ENCODE measurements at regions not wholly inside any gene's neighbourhood (a gene's known extent, or its start where the extent isn't known, plus 50 kb on each side); places are given as distances from the start of the nearest gene placed in this dataset.
A peak's percentile ranks its signal among the peaks of the same experiment; 100 is the strongest.

GRCh38 chr5:115686738-115687074 is 60.9 kb upstream of the TMED7 start:
- 0 out of 2 replicates have a peak overlapping the region, but pooled peaks have one; percentile 9 for H2BK20ac ChIP-seq (ENCODE audit: low read length)

More at GRCh38 chr5:115686738-115687074, 60.9 kb upstream of the TMED7 start:
- Histone ChIP-seq H3K4me1 (replicated peaks in 1 of 4; ENCODE audit: control insufficient read depth in 3 of 4, insufficient read depth in 4 of 4, low read length in 3 of 4) (no peaks in the 10 kb centered on the region), H3K36me3 (ENCODE audit: control insufficient read depth in 2 of 4, insufficient read depth in 4 of 4, low read length in 3 of 4) (no peaks in the 10 kb centered on the region), H3K14ac (ENCODE audit: insufficient read length) (no peak overlapping the region), H3K18ac (ENCODE audit: extremely low read depth, low read length) (no peak overlapping the region), H3K79me2 (ENCODE audit: control insufficient read depth in 1 of 2, insufficient read depth in 2 of 2, low read length in 2 of 2) (no peaks in the 10 kb centered on the region), H3K27ac (ENCODE audit: low read depth, low read length) (no peak overlapping the region), H2BK15ac (ENCODE audit: low read length) (no peak overlapping the region), H3K4me3 (ENCODE audit: extremely low read depth in 1 of 4, insufficient read depth in 2 of 4, low read depth in 3 of 4, low read length in 4 of 4) (no peak overlapping the region), H3K79me1 (ENCODE audit: low read depth, low read length) (no peaks in the 10 kb centered on the region), H4K8ac (ENCODE audit: extremely low read depth, insufficient read depth, low read length) (no peak overlapping the region), H3K9ac (replicated peaks in 1 of 4; ENCODE audit: extremely low read depth in 1 of 4, low read depth in 3 of 4, low read length in 3 of 4) (no peak overlapping the region), H4K5ac (ENCODE audit: insufficient read length, low read depth, low read length) (no peak overlapping the region), H2BK120ac (replicated peaks; ENCODE audit: low read depth, low read length) (no peak overlapping the region), H3K56ac (replicated peaks; ENCODE audit: insufficient read length, low read depth, low read length) (no peak overlapping the region), H3K27me3 (replicated peaks in 1 of 4; ENCODE audit: control insufficient read depth in 3 of 4, extremely low read depth in 1 of 4, insufficient read depth in 3 of 4, low read length in 3 of 4) (no peaks in the 10 kb centered on the region), H3K4me2 (ENCODE audit: insufficient read depth in 1 of 2, low read depth in 2 of 2, low read length in 2 of 2) (no peak overlapping the region), H4K20me1 (replicated peaks in 1 of 2; ENCODE audit: control insufficient read depth in 1 of 2, insufficient read depth in 2 of 2, low read length in 2 of 2) (no peaks in the 10 kb centered on the region), H3K23ac (ENCODE audit: insufficient read length) (no peak overlapping the region), H3K4ac (replicated peaks; ENCODE audit: insufficient read length, low read depth, low read length) (no peak overlapping the region), H3K9me3 (ENCODE audit: insufficient read depth in 2 of 2, low read depth in 1 of 2, low read length in 1 of 2) (0 out of 4 replicates have a peak, but pooled peaks cover 0 to 2% of the 10 kb centered on the region in 2 experiments), H2BK5ac (ENCODE audit: low read depth, low read length) (no peak overlapping the region), H2AFZ (ENCODE audit: low read length) (0 out of 2 replicates have a peak overlapping the region, but pooled peaks have one; percentile 21), H2BK12ac (ENCODE audit: low read depth, low read length) (no peak overlapping the region), H2AK5ac (ENCODE audit: low read depth, low read length) (no peak overlapping the region), H3K23me2 (ENCODE audit: low read depth, low read length) (no peaks in the 10 kb centered on the region), H4K91ac (replicated peaks; ENCODE audit: insufficient read length, low read length) (no peak overlapping the region)
- FAIRE-seq (no peak), DNase-seq (ENCODE audit: low read depth in 1 of 2, low spot score in 2 of 2) (no peak)
- TF ChIP-seq ASH2L (IDR thresholded peaks at IDR 0.05; ENCODE audit: low read length) (no peak), TAF7 (optimal IDR thresholded peaks at IDR 0.05; ENCODE audit: borderline replicate concordance, low read depth, low read length) (no peak), ATF2 (IDR thresholded peaks at IDR 0.05; ENCODE audit: low read length) (no peak), CBX8 (IDR thresholded peaks at IDR 0.05; ENCODE audit: borderline replicate concordance, low read depth, low read length) (no peak), BCL11A (IDR thresholded peaks at IDR 0.05; ENCODE audit: low read depth in 2 of 2, low read length in 2 of 2) (no peak), BRCA1 (IDR thresholded peaks at IDR 0.05; ENCODE audit: low read depth, low read length) (no peak), SIRT6 (IDR thresholded peaks at IDR 0.05; ENCODE audit: low read length) (no peak)
- WGBS, 2 experiments (ENCODE audit: extremely low coverage in 1 of 2, insufficient coverage in 1 of 2, insufficient read length in 1 of 2, insufficient replicate concordance in 2 of 2, low coverage in 1 of 2, low lambda C conversion rate in 2 of 2, missing lambda C conversion rate in 1 of 2): 84% methylated on average over 1 of the region's 1 CpG; no CpG with 5 or more reads in 1 of the 2 experiments
- CTCF ChIA-PET (ENCODE audit: partially characterized antibody): interaction anchor here (0.7 kb wide), 1 partner anchor 65 kb away, joined by 4 read pairs; no protein-coding TSS in a partner anchor
- POLR2A ChIA-PET (ENCODE audit: partially characterized antibody): no interaction called here
